ENCODE measurements at regions not wholly inside any gene's neighbourhood (a gene's known extent, or its start where the extent isn't known, plus 50 kb on each side); places are given as distances from the start of the nearest gene placed in this dataset.

- DNase-seq: no peak
Measured at GRCh38 chr4:89416960-89417359, 109.4 kb upstream of the GPRIN3 start.

DNA sequence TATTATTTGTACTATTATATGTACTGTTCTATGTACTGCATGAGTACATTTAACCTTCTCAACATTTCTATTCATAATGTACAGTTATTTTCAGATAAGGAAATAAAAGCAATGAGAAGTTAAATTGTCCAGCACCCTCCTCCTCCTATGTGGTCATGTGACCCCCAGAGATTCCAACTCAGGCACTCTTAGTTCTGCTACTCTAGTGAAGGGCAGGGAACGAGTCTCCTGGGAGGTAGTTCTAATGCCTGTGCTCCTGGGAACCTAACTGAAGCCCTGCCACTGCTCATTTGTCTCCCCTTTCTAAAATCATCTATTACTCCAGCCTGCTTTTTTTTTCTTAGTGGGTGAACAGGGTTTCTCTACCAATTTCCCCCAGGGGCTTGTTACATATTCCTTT is 105.9 kb upstream of the GPRIN3 start:
- no peak for DNase-seq

GRCh38 chr4:89411539-89412309 is 104.1 kb upstream of the GPRIN3 start:
- no peak for DNase-seq

DNA sequence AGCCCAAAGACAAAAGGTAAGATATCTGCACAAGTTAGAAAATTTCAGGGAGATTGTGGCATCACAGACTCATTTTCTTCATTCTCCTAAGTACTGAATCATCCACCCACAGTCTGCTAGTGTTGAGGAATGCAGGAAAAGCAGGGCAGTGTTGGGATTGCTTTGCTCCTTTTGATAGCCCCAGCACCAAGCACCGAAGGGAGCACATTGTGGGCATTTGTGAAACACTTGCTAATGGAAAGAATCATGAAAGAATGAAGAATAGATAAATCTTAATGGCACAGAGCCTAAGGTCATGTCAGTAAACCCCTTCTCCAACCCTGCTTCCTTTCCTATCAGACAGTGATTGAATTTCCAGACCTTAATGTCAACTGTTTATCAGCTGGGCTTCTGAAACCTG is 103.1 kb upstream of the GPRIN3 start:
- DNase-seq: no peak

DNA sequence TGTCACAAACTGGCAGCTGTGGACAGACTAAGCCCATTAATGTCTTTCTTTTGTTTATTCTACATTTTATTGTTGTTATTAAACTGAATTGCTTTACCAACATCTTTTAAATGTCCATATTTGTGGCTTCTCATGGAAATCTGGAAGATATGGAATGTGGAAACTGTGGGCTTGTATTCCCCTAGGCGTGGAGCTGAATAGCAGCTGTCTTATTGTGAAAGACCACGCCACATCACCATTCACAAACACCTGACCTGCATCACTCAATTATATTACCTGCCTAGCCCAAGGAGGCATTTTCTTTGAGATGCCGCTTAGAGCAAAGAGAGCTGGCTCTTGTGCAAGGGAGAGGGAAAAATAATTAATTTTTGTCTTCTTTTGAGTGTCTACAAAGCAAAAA is 96.9 kb upstream of the GPRIN3 start:
- DNase-seq: no peak

DNA sequence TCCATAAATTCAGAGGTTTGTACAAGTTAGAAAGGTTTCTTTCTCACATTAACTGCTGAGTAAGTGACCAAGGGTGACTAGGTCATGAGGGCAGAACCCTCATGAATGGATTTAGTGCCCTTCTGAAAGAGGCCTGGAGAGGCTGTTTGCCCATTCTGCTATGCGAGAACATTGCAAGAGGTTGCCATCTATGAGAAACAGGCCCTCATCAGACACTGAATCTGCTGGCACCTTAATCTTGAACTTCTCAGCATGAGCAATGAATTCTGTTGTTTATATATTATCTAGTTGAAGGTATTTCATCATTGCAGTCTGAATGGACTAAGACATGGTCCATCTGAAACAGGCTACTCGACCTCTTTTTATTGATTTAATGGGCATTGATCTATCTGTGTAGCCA is 96.2 kb upstream of the GPRIN3 start:
- no peak for DNase-seq

- DNase-seq: no peak
Measured at GRCh38 chr4:89400287-89401035, 92.9 kb upstream of the GPRIN3 start.

GRCh38 chr4:89398644-89399043 is 91.0 kb upstream of the GPRIN3 start:
- DNase-seq: no peak

- no peak for DNase-seq
Measured at GRCh38 chr4:89398146-89398545, 90.5 kb upstream of the GPRIN3 start.

- no peak for DNase-seq
Measured at GRCh38 chr4:89397441-89397840, 89.8 kb upstream of the GPRIN3 start.

- no peak for DNase-seq
Measured at GRCh38 chr4:89382439-89382838, 74.8 kb upstream of the GPRIN3 start.

DNA sequence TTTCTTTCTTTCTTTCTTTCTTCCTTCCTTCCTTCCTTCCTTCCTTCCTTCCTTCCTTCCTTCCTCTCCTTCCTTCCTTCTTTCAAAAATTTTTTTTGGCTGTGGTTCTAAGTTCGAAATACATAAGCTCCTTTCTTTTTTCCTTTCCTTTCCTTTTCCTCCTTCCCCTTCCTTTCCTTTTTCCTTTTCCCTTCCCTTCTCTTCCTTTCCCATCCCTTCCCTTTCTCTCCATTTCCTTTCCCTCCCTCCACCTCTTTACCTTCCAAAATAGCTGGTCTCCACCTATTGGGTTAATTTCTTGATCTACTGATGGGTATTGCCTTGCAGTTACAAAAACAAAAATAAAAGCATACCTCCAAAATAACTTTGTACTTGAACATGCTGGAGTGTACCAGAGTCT is 73.4 kb upstream of the GPRIN3 start:
- no peak for DNase-seq

DNA sequence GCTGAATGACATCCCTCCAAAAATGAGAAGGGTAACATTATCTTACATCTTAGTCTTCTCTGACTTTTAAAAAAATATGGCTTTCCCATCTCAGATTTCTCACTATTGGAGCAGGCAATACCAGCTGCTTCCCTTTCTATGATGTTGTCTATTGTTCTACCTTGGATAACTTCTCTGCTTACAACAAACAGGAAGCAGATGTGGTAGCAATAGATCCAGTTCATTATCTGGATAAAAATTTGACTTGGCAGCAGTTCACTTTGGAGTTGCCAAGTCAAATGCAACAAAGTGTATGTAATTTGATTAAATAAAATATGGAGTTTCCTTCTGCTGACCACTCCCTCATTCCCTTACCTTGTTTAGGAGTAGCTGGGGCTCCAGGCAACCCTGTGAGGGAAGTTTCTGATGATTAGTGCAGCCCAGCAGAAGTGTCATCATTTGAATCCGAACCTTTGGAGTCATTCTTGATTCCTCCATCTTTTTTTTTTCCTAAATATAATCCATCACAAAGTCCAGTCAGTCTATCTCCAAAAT is 72.0 kb upstream of the GPRIN3 start:
- DNase-seq: no peak

DNA sequence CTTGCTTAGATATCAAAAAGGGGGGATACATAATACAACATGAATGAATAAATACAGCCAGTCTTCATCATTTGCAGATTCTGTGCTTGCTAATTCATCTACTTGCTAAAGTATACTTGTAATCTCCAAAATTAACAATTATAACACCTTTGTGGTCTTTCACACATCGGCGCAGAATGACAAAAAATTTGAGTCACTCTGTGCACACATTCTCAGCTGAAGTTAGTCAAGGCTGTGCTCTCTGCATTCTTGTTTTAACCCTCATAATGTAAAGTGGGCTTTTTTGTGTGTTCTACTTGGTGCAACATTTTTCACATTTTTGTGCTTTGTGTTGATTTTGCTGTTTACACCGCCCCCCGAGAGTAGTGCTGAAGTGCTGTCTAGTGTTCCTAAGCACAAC is 65.8 kb upstream of the GPRIN3 start:
- no peak for DNase-seq

- no peak for DNase-seq
Measured at GRCh38 chr4:89371614-89372013, 64.0 kb upstream of the GPRIN3 start.

GRCh38 chr4:89369581-89369980 is 62.0 kb upstream of the GPRIN3 start:
- DNase-seq: no peak

DNA sequence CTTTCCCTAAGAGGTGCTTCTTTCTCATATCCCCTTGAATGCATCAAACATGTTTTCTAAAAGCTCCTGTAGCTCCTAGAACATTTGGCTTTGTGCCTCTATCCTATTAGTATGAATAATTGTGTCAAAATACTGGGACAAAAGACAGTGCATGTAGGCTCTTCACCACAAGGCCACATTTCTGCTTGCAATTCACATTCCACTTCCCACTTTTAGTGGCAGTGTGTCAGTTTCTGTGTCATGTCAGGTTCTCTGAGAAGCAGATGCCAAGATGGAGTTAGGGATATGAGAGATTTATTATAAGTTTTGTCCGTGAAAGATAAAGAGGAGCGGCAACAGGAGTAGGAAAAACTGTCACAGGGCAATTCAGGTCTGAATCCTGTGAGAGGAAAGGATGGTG is 61.3 kb upstream of the GPRIN3 start:
- DNase-seq: no peak

GRCh38 chr4:89365776-89366175 is 58.2 kb upstream of the GPRIN3 start:
- DNase-seq: no peak

GRCh38 chr4:89365375-89365774 is 57.8 kb upstream of the GPRIN3 start:
- no peak for DNase-seq

DNA sequence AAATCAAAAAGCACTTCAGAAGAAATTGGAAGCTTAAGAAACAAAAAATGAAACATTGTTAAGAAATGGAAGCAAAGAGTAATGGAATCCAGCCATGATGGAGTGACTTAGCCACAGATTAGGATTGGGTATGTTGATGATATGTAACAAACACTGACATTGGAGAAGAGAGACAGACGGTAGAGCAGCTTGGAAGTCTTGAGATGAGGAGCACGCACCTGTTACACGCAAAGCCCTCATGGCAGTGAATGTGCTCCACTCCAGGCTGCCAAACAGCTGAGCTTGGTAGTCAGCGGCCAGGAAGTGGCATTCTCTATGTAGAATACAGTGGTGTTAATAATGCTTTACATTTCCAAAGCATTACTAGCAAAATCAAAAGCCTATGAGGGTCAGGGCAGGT is 56.9 kb upstream of the GPRIN3 start:
- no peak for DNase-seq

- no peak for DNase-seq
Measured at GRCh38 chr4:89363786-89364185, 56.2 kb upstream of the GPRIN3 start.

GRCh38 chr4:89358935-89359638 is 51.5 kb upstream of the GPRIN3 start:
- no peak for DNase-seq

DNA sequence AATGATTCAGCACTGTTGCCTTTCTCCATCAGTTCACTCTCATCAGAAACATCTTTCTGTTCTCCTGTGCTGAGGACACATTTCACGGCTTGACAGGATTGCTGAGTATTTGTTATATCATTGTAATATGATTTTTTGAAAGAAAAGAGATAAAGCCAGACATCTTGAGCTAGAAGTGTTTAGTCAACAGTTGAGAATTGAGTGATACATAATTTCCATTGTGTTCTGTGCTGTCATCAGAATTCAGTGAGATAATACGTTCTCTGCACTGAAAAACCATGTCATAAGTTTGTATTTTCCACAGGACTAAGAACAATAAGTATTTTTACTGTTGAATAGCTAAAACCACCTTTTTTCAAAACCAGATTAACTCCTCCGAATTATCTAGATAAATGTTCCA is 50.2 kb upstream of the GPRIN3 start:
- no peak for DNase-seq
